ENCODE measurements at regions not wholly inside any gene's neighbourhood (a gene's known extent, or its start where the extent isn't known, plus 50 kb on each side); places are given as distances from the start of the nearest gene placed in this dataset.
"Not testable (repeated sequence)": the region's sequence is repeated elsewhere in the genome, so short reads cannot be mapped to it uniquely, and the experiment has no call there.

DNA sequence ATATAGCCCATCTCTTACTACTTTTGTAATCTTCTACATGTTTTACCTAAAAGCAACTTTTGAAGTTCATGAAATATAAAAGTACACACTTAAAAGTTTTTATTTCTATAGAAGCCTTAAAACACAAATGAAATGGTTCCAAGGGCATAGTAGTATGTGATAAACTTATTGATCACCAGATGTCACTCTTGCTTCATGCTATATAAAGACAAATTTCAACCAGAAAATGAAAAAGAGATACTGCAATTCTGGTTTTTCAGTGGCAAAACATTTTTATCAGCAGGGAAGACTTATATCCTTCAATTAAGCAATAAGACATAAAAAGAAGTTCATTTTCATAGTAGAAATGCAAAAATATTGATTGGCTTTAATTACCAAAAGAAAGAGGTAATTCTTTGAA, 69.4 kb upstream of the FBXL17 start:
- no peak for DNase-seq (ENCODE audit: low spot score)

DNA sequence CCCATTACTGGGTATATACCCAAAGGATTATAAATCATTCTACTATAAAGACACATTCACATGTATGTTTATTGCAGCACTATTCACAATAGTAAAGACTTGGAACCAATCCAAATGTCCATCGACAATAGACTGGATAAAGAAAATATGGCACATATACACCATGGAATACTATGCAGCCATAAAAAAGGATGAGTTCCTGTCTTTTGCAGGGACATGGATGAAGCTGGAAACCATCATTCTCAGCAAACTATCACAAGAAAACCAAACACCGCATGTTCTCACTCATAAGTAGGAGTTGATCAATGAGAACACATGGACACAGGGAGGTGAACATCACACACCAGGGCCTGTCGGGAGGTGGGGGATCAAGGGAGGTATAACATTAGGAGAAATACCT, 62.2 kb upstream of the FBXL17 start:
- not testable (repeated sequence) for DNase-seq (ENCODE audit: low spot score)

DNA sequence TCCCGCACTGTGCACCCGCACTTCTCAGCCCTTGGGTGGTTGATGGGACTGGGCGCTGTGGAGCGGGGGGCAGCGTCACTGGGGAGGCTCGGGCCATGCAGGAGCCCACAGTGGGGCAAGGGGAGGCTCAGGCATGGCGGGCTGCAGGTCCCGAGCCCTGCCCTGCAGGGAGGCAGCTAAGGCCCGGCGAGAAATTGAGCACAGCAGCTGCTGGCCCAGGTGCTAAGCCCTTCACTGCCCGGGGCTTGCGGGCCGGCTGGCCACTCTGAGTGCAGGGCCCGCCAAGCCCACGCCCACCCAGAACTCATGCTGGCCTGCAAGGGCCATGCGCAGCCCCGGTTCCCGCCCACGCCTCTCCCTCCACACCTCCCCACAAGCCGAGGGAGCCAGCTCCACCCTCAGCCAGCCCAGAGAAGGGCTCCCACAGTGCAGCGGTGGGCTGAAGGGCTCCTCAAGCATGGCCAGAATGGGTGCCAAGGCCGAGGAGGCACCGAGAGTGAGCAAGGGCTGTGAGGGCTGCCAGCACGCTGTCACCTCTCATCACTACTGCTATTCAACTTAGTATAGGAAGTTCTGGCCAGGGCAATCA, 60.3 kb upstream of the FBXL17 start:
- DNase-seq (ENCODE audit: low spot score) = not testable (repeated sequence)

DNA sequence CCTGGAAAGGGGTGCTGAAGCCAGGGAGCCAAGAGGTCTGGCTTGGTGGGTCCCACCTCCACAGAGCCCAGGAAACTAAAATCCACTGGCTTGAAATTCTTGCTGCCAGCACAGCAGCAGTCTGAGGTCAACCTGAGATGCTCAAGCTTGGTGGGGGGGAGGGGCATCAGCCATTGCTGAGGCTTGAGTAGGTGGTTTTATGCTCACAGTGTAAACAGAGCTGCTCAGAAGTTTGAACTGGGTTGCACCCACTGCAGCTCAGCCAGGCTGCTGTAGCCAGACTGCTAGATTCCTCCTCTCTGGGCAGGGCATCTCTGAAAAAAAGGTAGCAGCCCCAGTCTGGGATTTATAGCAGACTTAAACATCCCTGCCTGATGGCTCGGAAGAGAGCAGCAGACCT, 55.5 kb upstream of the FBXL17 start:
- DNase-seq (ENCODE audit: low spot score) = no peak

DNA sequence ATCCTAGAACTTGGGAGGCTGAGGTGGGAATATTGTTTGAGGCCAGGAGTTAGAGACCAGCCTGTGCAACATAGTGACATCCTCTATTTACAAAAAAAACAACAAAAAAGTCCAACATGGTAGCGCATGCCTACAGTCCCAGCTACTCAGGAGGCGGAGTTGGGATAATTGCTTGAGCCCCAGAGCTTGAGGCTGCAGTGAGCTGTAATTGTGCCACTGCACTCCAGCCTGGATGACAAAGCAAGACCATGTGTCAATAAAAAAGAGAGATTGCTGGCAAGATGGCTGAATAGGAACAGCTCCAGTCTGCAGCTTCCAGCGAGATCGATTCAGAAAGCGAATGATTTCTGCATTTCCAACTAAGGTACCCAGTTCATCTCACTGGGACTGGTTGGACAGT, 54.8 kb upstream of the FBXL17 start:
- DNase-seq (ENCODE audit: low spot score) = no peak

DNA sequence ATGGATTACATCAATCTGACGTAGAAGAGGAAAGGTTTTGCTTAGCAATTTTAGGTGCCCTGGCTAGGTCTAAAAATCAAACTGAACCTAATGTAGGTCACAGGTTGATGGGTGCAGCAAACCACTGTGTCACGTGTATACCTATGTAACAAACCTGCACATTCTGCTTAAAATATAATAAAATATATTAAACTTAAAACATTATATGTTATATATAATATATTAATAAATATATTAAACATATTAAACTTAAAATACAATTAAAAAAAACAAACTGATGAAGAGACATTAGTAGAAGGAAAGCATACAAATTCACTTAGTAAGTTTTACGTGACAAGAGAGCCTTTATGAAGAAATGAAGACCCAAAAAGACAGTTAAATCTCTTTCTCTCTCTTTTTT, 51.7 kb upstream of the FBXL17 start:
- DNase-seq (ENCODE audit: low spot score) = no peak

DNA sequence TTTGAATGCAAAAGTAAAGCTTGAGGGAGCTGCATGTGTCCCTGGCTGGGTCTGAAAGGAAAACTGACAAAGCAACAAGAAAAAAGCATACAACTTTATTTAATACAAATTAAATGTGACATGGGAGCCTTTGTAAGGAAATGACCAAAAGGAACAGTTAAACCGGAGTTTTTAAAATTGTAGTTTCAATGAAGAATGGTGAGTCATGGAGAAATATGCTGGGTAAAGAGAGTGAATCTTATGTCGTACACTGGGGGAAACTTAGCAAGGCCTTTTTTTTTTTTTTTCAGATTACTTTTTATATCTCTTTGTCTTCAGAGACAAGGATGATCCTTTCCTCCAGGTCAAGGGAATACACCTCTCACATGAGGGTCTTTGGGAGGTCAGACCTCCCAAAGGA, 50.1 kb upstream of the FBXL17 start:
- DNase-seq (ENCODE audit: low spot score) = no peak

Measured in activated CD4-positive, alpha-beta T cell treated with anti-CD3 and anti-CD28 coated beads, Interleukin-2, Interleukin-4, amounts not matched to agents 100 ng/mL and 50 ng/mL, durations not matched to agents 16 hours and 8 hours (primary cell).